GM12878 (cell line): ENCODE measurements at regions not wholly inside any gene's neighbourhood (a gene's known extent, or its start where the extent isn't known, plus 50 kb on each side); places are given as distances from the start of the nearest gene placed in this dataset.

ENCODE experiments used
- ATAC-seq: fragments of 200-7000 bp; cut with Tn5 transposase; 3 replicates; pipeline ENCODE4 v1.9.1; 2020; ENCODE audit warnings: mild to moderate bottlenecking, moderate library complexity
- BruUV-seq: library from RNA; stranded (reverse); fragments of 400-500 nt; replicated peaks from 2 replicates; lab custom pipeline; 2021; lab: Mats Ljungman, UMichigan
- CTCF ChIA-PET: fragments of 300-600 bp; sonication (Branson Sonifier 250); formaldehyde crosslinking; extraction: SDS; loops from one replicate; lab custom pipeline; 2021; ENCODE audit warnings: inconsistent platforms; lab: Yijun Ruan, JAX
- POLR2A ChIA-PET: fragments of 350-600 bp; formaldehyde crosslinking; extraction: SDS; loops from one replicate; lab custom pipeline; 2021; ENCODE audit warnings: inconsistent platforms; lab: Charles Lee
- RAD21 ChIA-PET: fragments of 300-600 bp; sonication (Branson Sonifier 250); formaldehyde crosslinking; loops from one replicate; lab custom pipeline; 2023; ENCODE audit warnings: antibody characterized with exemption; ENCODE audit not compliant: unreplicated experiment; lab: Charles Lee
- SMC1A ChIA-PET: fragments of 300-600 bp; sonication (Branson Sonifier 250); formaldehyde crosslinking; loops from one replicate; lab custom pipeline; 2023; ENCODE audit not compliant: unreplicated experiment, uncharacterized antibody; lab: Charles Lee
- DNase-seq: peaks from one replicate; pipeline ENCODE4 v3.0.0-alpha.2; 2011; ENCODE audit warnings: low read depth, low spot score
- FAIRE-seq: peaks from 3 replicates; lab custom pipeline; 2011; peaks lifted over from hg19 to GRCh38; lab: Jason Lieb, UNC
- H2AFZ ChIP-seq: 2 replicates; pipeline ENCODE4 v1.6.0; 2011; ENCODE audit warnings: low read depth, low read length, control low read depth; ENCODE audit not compliant: control insufficient read depth
- H3K27ac ChIP-seq: 2 replicates; pipeline ENCODE4 v1.5.1; 2011; ENCODE audit warnings: control low read depth; ENCODE audit not compliant: control insufficient read depth, insufficient read depth
- H3K27me3 ChIP-seq, 2 experiments: replicated peaks in 1 of 2; 2 replicates each; pipeline versions ENCODE4 v1.6.0 to v1.6.1; 2011; ENCODE audit warnings: low read length in 1 of 2; ENCODE audit not compliant: control insufficient read depth in 2 of 2, insufficient read depth in 2 of 2
- H3K36me3 ChIP-seq, 2 experiments: 2 replicates each; pipeline ENCODE4 v1.5.1; 2011; ENCODE audit warnings: low read length in 1 of 2; ENCODE audit not compliant: control insufficient read depth in 2 of 2, insufficient read depth in 2 of 2
- H3K4me1 ChIP-seq: 2 replicates; pipeline ENCODE4 v1.6.1; 2011; ENCODE audit warnings: mild to moderate bottlenecking, low read length, moderate library complexity, mixed read lengths; ENCODE audit not compliant: control insufficient read depth, insufficient read depth
- H3K4me2 ChIP-seq: 2 replicates; pipeline ENCODE4 v1.6.0; 2011; ENCODE audit warnings: control low read depth; ENCODE audit not compliant: control insufficient read depth, insufficient read depth
- H3K4me3 ChIP-seq: fragments of 200-600 bp; sonication (generic); 2 replicates; pipeline ENCODE4 v1.5.1; 2016
- H3K79me2 ChIP-seq: 2 replicates; pipeline ENCODE4 v1.6.0; 2011; ENCODE audit warnings: low read length; ENCODE audit not compliant: control insufficient read depth, insufficient read depth
- H3K9ac ChIP-seq: 2 replicates; pipeline ENCODE4 v1.8.0; 2011; ENCODE audit warnings: low read length, control low read depth, mixed read lengths; ENCODE audit not compliant: control insufficient read depth, insufficient read depth
- H3K9me3 ChIP-seq: replicated peaks from 3 replicates; pipeline ENCODE4 v1.5.1; 2011; ENCODE audit warnings: mild to moderate bottlenecking, low read length; ENCODE audit not compliant: control insufficient read depth, insufficient read depth
- H4K20me1 ChIP-seq: 2 replicates; pipeline ENCODE4 v1.6.0; 2011; ENCODE audit not compliant: control insufficient read depth, insufficient read depth
- ATF7 ChIP-seq: fragments of 450-650 bp; IDR thresholded peaks from 2 replicates; pipeline ENCODE4 v1.6.1; 2016; ENCODE audit warnings: low read depth, mild to moderate bottlenecking
- CHD2 ChIP-seq: IDR thresholded peaks from 2 replicates; pipeline ENCODE4 v1.6.1; 2011; ENCODE audit warnings: low read depth, low read length, improper control_type of control experiment, borderline replicate concordance
- KLF5 ChIP-seq: fragments of 450-650 bp; IDR thresholded peaks from 2 replicates; pipeline ENCODE4 v1.6.1; 2014; ENCODE audit warnings: mild to moderate bottlenecking; ENCODE audit not compliant: partially characterized antibody
- NFYB ChIP-seq: IDR thresholded peaks from 2 replicates; pipeline ENCODE4 v1.6.1; 2011; ENCODE audit warnings: low read depth, mild to moderate bottlenecking, low read length, improper control_type of control experiment, moderate library complexity; ENCODE audit not compliant: insufficient read depth
- PAX5 ChIP-seq: IDR thresholded peaks from 2 replicates; pipeline ENCODE4 v1.6.1; 2011; ENCODE audit warnings: low read depth, low read length, borderline replicate concordance
- POU2F2 ChIP-seq: IDR thresholded peaks from 3 replicates; pipeline ENCODE4 v1.6.1; 2011; ENCODE audit warnings: low read depth, mild to moderate bottlenecking, low read length, borderline replicate concordance
- SUPT20H ChIP-seq: IDR thresholded peaks from 2 replicates; pipeline ENCODE4 v1.6.1; 2011; ENCODE audit warnings: low read depth, mild to moderate bottlenecking, low read length, moderate library complexity, borderline replicate concordance; ENCODE audit not compliant: control insufficient read depth
- WGBS: methylation state at CpG from one replicate; pipeline ENCODE4 v1.1.6; 2016; ENCODE audit warnings: low lambda C conversion rate; ENCODE audit not compliant: insufficient replicate concordance, insufficient coverage; ENCODE audit errors: missing lambda C conversion rate; 5-methylcytosine and 5-hydroxymethylcytosine counted together
- in situ Hi-C: fragments of 300-500 bp; cut with MboI; formaldehyde crosslinking; loops from 9 replicates; pipeline ENCODE4 v1.14.3; 2018; ENCODE audit warnings: mixed read lengths
- intact Hi-C: fragments of 100-400 bp; cut with micrococcal nuclease; formaldehyde crosslinking; loops from one replicate; pipeline ENCODE4 v1.14.2; 2022; ENCODE audit not compliant: unreplicated experiment
- TF ChIP-seq, protein P1 (sequence below): fragments of 450-650 bp; formaldehyde crosslinking; IDR thresholded peaks from 2 replicates; pipeline ENCODE4 v1.4.0; 2020; ENCODE audit warnings: mild to moderate bottlenecking, moderate library complexity
- TF ChIP-seq, protein P2 (sequence below): fragments of 450-650 bp; IDR thresholded peaks from 2 replicates; pipeline ENCODE4 v1.6.1; 2014; ENCODE audit warnings: mild to moderate bottlenecking
- TF ChIP-seq, protein P3 (sequence below): IDR thresholded peaks from 2 replicates; pipeline ENCODE4 v1.6.1; 2011; ENCODE audit warnings: low read depth, mild to moderate bottlenecking, low read length, moderate library complexity, borderline replicate concordance; ENCODE audit errors: extremely low read depth
- TF ChIP-seq, protein P4 (sequence below): fragments of 150-350 bp; IDR thresholded peaks from 2 replicates; pipeline ENCODE4 v1.6.1; 2014; ENCODE audit warnings: mild to moderate bottlenecking, low read depth, low read length

DNA sequence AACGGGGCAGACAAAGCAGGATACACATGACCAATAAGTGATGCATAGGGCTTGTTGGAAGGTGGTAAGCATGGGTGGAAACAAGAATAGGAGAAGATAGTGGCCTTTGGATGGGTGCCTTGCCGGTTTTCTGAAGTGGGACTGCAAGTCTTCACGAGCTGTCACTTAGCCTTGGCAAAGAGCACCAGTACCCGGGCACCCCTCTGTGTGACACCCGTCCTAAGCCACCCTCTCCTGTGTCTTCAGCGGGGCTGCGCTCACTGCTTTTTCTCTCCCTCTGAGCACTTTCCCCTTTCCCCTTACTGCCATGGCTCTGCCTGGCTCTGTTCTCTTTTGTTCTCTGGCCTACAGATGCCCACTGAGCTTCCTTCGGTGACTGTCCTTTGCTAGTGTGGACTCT is 399.7 kb upstream of the MKI67 start:
- no TSS peak for BruUV-seq

DNA sequence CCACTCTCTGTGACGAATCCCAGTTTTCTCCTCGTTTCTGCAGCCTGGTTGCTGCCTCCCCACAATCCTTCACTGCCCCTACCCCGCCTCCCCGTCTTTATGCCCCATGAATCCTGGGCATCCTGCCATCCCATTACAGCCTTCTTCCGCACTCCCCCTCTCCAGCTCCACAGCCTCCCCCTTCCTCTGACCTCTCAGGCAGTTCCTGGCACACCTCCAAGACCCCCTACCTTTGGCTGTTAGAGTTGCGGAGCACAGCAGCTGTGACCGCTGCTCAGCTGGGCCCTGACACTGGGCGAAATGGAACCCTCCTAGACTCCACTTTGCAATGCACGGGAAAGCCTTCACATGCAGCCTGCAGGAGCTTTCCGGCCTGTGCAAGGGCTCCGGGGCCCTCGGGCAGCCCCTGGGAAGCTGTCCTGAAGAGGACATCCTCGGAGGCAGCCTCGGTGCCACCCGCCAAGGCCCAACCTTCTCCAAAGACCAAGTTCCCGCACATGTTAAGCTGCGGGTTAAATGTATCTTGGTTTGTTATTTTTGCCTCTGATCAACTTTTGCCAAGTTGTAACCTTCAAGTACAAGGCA is 400.7 kb upstream of the MKI67 start:
- CTCF ChIA-PET: no interaction called here
- in situ Hi-C loops: no loop called here
- no peak for TF ChIP-seq POU2F2
- no peak for TF ChIP-seq PAX5
- TF ChIP-seq SUPT20H: no peak
- TF ChIP-seq, protein P1, sequence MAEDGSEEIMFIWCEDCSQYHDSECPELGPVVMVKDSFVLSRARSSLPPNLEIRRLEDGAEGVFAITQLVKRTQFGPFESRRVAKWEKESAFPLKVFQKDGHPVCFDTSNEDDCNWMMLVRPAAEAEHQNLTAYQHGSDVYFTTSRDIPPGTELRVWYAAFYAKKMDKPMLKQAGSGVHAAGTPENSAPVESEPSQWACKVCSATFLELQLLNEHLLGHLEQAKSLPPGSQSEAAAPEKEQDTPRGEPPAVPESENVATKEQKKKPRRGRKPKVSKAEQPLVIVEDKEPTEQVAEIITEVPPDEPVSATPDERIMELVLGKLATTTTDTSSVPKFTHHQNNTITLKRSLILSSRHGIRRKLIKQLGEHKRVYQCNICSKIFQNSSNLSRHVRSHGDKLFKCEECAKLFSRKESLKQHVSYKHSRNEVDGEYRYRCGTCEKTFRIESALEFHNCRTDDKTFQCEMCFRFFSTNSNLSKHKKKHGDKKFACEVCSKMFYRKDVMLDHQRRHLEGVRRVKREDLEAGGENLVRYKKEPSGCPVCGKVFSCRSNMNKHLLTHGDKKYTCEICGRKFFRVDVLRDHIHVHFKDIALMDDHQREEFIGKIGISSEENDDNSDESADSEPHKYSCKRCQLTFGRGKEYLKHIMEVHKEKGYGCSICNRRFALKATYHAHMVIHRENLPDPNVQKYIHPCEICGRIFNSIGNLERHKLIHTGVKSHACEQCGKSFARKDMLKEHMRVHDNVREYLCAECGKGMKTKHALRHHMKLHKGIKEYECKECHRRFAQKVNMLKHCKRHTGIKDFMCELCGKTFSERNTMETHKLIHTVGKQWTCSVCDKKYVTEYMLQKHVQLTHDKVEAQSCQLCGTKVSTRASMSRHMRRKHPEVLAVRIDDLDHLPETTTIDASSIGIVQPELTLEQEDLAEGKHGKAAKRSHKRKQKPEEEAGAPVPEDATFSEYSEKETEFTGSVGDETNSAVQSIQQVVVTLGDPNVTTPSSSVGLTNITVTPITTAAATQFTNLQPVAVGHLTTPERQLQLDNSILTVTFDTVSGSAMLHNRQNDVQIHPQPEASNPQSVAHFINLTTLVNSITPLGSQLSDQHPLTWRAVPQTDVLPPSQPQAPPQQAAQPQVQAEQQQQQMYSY (CRISPR knock-in tag): no peak
- TF ChIP-seq, protein P2, sequence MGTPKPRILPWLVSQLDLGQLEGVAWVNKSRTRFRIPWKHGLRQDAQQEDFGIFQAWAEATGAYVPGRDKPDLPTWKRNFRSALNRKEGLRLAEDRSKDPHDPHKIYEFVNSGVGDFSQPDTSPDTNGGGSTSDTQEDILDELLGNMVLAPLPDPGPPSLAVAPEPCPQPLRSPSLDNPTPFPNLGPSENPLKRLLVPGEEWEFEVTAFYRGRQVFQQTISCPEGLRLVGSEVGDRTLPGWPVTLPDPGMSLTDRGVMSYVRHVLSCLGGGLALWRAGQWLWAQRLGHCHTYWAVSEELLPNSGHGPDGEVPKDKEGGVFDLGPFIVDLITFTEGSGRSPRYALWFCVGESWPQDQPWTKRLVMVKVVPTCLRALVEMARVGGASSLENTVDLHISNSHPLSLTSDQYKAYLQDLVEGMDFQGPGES: no peak
- TF ChIP-seq ATF7: no peak
- TF ChIP-seq NFYB: no peak

More for the DNA sequence above, 399.7 kb upstream of the MKI67 start:
- ChIA-PET POLR2A (no interaction called here), SMC1A (no interaction called here), RAD21 (no interaction called here), CTCF (no interaction called here)
- H3K27ac ChIP-seq: no peak overlapping the region
- H2AFZ ChIP-seq: no peak overlapping the region
- H3K27me3 ChIP-seq: no peaks in the 10 kb centered on the region
- in situ Hi-C loops (no loop called here), intact Hi-C loops (no loop called here)
- TF ChIP-seq CHD2 (no peak), KLF5 (no peak)
- TF ChIP-seq, protein P3, sequence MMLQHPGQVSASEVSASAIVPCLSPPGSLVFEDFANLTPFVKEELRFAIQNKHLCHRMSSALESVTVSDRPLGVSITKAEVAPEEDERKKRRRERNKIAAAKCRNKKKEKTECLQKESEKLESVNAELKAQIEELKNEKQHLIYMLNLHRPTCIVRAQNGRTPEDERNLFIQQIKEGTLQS: no peak
- TF ChIP-seq, protein P4, sequence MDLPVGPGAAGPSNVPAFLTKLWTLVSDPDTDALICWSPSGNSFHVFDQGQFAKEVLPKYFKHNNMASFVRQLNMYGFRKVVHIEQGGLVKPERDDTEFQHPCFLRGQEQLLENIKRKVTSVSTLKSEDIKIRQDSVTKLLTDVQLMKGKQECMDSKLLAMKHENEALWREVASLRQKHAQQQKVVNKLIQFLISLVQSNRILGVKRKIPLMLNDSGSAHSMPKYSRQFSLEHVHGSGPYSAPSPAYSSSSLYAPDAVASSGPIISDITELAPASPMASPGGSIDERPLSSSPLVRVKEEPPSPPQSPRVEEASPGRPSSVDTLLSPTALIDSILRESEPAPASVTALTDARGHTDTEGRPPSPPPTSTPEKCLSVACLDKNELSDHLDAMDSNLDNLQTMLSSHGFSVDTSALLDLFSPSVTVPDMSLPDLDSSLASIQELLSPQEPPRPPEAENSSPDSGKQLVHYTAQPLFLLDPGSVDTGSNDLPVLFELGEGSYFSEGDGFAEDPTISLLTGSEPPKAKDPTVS: no peak
- H3K36me3 ChIP-seq: no peaks in the 10 kb centered on the region
- no peak for DNase-seq
- WGBS: 34% methylated on average over 8 of the region's 8 CpGs
- no peak overlapping the region for H3K9ac ChIP-seq
- H3K9me3 ChIP-seq: no peaks in the 10 kb centered on the region
- FAIRE-seq: no peak
- no peaks in the 10 kb centered on the region for H3K79me2 ChIP-seq
- H3K4me2 ChIP-seq: no peak overlapping the region
- no peaks in the 10 kb centered on the region for H4K20me1 ChIP-seq
- no peaks in the 10 kb centered on the region for H3K4me1 ChIP-seq
- ATAC-seq: no peak
- H3K4me3 ChIP-seq: no peak overlapping the region

More for the DNA sequence above, 400.7 kb upstream of the MKI67 start:
- ChIA-PET RAD21 (no interaction called here), SMC1A (no interaction called here), POLR2A (no interaction called here)
- H2AFZ ChIP-seq: no peak overlapping the region
- no peaks in the 10 kb centered on the region for H3K79me2 ChIP-seq
- H3K4me1 ChIP-seq: no peaks in the 10 kb centered on the region
- no peak for FAIRE-seq
- ATAC-seq: no peak
- H4K20me1 ChIP-seq: no peaks in the 10 kb centered on the region
- BruUV-seq: no TSS peak
- H3K9me3 ChIP-seq: no peaks in the 10 kb centered on the region
- H3K9ac ChIP-seq: no peak overlapping the region
- H3K4me2 ChIP-seq: no peak overlapping the region
- intact Hi-C loops: no loop called here
- H3K36me3 ChIP-seq: no peaks in the 10 kb centered on the region
- DNase-seq: no peak
- 27% methylated on average over 17 of the region's 17 CpGs for WGBS
- H3K27me3 ChIP-seq: no peaks in the 10 kb centered on the region
- H3K4me3 ChIP-seq: no peak overlapping the region
- no peak overlapping the region for H3K27ac ChIP-seq
